Parathyroid adenoma (tissue), 2 donors: ENCODE measurements at regions not wholly inside any gene's neighbourhood (a gene's known extent, or its start where the extent isn't known, plus 50 kb on each side); places are given as distances from the start of the nearest gene placed in this dataset.

Experiments
- H2AFZ ChIP-seq: fragments of 300-600 bp; sonication (generic); one replicate; pipeline ENCODE4 v1.7.0; 2017; ENCODE audit warnings: antibody characterized with exemption, mild to moderate bottlenecking
- H3K27ac ChIP-seq: fragments of 300-600 bp; sonication (generic); one replicate; pipeline ENCODE4 v1.7.0; 2017
- H3K27me3 ChIP-seq: fragments of 300-600 bp; sonication (generic); one replicate; pipeline ENCODE4 v1.7.0; 2017; ENCODE audit warnings: low read length; ENCODE audit not compliant: control insufficient read depth, insufficient read depth
- H3K36me3 ChIP-seq: fragments of 300-600 bp; sonication (generic); one replicate; pipeline ENCODE4 v1.7.0; 2017; ENCODE audit warnings: low read length; ENCODE audit not compliant: control insufficient read depth, insufficient read depth
- H3K4me1 ChIP-seq: fragments of 300-600 bp; sonication (generic); one replicate; pipeline ENCODE4 v1.7.0; 2017; ENCODE audit warnings: control low read depth
- H3K4me2 ChIP-seq: fragments of 300-600 bp; sonication (generic); one replicate; pipeline ENCODE4 v1.7.0; 2017; ENCODE audit warnings: low read length
- H3K4me3 ChIP-seq: fragments of 300-600 bp; sonication (generic); one replicate; pipeline ENCODE4 v1.7.0; 2017; ENCODE audit warnings: low read depth, low read length
- H3K79me2 ChIP-seq: fragments of 300-600 bp; sonication (generic); one replicate; pipeline ENCODE4 v1.7.0; 2017; ENCODE audit warnings: control low read depth
- H3K9ac ChIP-seq: fragments of 300-600 bp; sonication (generic); one replicate; pipeline ENCODE4 v1.7.0; 2017; ENCODE audit warnings: mild to moderate bottlenecking
- H3K9me3 ChIP-seq: fragments of 300-600 bp; sonication (generic); one replicate; pipeline ENCODE4 v1.7.0; 2017; ENCODE audit warnings: low read length; ENCODE audit not compliant: control insufficient read depth
- TF ChIP-seq, protein P1 (sequence below): fragments of 300-600 bp; sonication (generic); IDR thresholded peaks from one replicate; pipeline ENCODE4 v1.7.0; 2017; ENCODE audit warnings: antibody characterized with exemption, mild to moderate bottlenecking
- donor health status: primary hyperparathyroidism.

DNA sequence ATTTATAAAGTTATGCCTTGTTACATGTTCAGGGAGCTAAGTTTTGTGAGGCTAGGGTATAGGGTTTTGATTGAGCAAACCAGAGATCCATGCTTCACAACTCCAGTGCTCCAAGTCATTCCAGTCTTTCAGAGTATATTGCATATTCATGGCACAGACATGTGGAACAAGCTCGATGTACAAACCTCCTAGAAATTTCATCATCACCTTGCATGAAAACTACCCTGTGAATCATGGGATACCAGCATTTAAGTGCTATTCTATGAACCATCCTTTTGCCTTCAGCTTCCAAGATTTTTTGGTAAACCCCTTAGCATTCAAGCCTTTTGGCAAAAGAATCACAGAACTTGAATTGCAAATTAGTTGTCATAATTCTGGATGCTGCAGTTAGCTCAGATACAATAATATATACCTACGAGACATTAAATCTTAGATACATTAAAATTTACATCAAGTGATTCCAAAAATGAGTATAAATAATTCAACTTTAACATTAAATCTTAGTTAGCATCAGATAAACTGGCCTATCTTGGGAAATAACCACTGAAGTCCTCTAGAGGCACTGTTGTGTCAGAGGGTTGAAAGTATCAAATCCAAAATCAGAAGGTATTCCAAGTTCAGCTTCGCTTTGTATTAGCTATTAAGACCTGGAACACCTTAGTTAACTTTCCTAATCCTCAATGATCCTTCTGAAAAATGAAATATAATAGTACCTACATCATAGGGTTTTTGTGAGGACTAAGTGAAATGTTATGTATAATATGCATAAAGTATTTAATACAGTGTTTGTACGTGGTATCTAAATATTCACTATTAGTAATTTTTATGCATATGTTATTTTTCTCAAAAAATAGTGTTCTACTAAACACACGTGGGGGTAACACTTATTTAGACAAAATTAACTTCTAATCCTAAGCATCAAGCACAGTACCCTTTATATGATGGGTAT, 55.5 kb upstream of the CABCOCO1 start:
- Histone ChIP-seq H3K9me3 (no peaks in the 10 kb centered on the region), H2AFZ (no peak overlapping the region), H3K79me2 (no peaks in the 10 kb centered on the region), H3K27me3 (no peaks in the 10 kb centered on the region), H3K4me1 (no peaks in the 10 kb centered on the region), H3K27ac (no peak overlapping the region), H3K4me2 (no peak overlapping the region), H3K9ac (no peak overlapping the region), H3K4me3 (no peak overlapping the region), H3K36me3 (no peaks in the 10 kb centered on the region)
- TF ChIP-seq, protein P1, sequence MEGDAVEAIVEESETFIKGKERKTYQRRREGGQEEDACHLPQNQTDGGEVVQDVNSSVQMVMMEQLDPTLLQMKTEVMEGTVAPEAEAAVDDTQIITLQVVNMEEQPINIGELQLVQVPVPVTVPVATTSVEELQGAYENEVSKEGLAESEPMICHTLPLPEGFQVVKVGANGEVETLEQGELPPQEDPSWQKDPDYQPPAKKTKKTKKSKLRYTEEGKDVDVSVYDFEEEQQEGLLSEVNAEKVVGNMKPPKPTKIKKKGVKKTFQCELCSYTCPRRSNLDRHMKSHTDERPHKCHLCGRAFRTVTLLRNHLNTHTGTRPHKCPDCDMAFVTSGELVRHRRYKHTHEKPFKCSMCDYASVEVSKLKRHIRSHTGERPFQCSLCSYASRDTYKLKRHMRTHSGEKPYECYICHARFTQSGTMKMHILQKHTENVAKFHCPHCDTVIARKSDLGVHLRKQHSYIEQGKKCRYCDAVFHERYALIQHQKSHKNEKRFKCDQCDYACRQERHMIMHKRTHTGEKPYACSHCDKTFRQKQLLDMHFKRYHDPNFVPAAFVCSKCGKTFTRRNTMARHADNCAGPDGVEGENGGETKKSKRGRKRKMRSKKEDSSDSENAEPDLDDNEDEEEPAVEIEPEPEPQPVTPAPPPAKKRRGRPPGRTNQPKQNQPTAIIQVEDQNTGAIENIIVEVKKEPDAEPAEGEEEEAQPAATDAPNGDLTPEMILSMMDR: peak; percentile 20

DNA sequence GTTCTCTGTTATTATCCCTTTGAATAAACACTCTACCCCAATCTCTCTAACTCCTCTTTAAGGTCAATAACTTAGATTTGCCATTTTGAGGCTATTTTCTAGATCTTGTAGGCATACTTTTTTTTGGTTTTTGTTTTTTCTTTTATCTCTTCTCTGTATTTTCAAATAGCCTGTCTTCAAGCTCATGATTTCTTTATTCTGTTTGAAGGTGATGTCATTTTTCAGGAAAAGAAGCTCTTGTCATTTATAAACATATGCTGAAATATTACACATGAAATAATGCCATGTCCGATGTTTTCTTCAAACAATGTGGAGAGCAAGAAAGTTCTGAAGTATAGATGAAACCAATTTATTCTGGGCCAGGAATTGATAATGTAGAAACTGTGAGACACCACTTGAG, 57.5 kb upstream of the CABCOCO1 start:
- Histone ChIP-seq H3K79me2 (no peaks in the 10 kb centered on the region), H2AFZ (no peak overlapping the region), H3K36me3 (no peaks in the 10 kb centered on the region), H3K9ac (no peak overlapping the region), H3K4me2 (no peak overlapping the region), H3K4me1 (no peaks in the 10 kb centered on the region), H3K27ac (no peak overlapping the region), H3K9me3 (no peaks in the 10 kb centered on the region), H3K4me3 (no peak overlapping the region), H3K27me3 (no peaks in the 10 kb centered on the region)
- TF ChIP-seq, protein P1: no peak

DNA sequence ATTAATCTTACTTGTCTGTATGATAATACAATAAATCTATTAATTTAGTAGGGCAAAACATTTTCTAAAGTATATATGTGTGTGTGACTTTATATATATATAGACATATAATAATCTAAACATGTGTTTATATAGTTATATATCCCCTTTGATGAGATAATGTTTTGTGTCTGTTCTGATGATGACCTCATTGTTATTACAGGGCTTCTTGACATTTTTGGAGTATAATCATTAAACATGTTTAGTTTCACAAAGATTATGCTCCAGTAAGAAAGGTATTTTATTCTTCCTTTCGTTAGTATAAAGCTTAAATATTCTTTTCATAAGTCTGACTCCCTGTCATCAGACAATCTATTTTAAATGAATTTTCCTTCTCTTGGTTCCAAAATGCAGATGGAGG, 62.3 kb upstream of the CABCOCO1 start:
- no peaks in the 10 kb centered on the region for H3K36me3 ChIP-seq
- no peak overlapping the region for H3K9ac ChIP-seq
- no peak overlapping the region for H3K27ac ChIP-seq
- H2AFZ ChIP-seq: no peak overlapping the region
- TF ChIP-seq, protein P1: no peak
- no peak overlapping the region for H3K4me2 ChIP-seq
- H3K4me3 ChIP-seq: no peak overlapping the region
- no peaks in the 10 kb centered on the region for H3K79me2 ChIP-seq
- no peaks in the 10 kb centered on the region for H3K27me3 ChIP-seq
- H3K9me3 ChIP-seq: no peaks in the 10 kb centered on the region
- no peaks in the 10 kb centered on the region for H3K4me1 ChIP-seq

DNA sequence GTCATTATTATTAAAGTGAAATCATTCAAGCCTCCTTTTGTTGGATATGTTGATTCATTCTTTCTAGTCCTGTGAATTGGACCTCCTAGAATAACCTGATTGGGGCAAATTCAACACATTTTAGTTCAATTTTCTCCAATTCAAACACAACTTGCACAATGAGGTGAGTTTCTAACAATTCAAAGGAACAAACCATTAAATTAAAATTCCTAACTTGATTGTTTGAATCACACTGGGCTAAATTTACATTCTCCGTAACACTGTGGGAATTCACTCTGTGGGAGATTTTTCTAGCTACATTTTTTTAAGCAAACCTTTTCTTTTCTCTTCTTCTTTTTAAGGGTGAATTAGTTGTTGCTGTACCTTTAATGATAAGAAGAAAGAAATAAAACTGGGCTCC, 68.3 kb upstream of the CABCOCO1 start:
- H3K4me2 ChIP-seq: no peak overlapping the region
- no peak overlapping the region for H3K9ac ChIP-seq
- TF ChIP-seq, protein P1: no peak
- no peaks in the 10 kb centered on the region for H3K9me3 ChIP-seq
- no peak overlapping the region for H3K27ac ChIP-seq
- H3K36me3 ChIP-seq: no peaks in the 10 kb centered on the region
- no peaks in the 10 kb centered on the region for H3K4me1 ChIP-seq
- no peaks in the 10 kb centered on the region for H3K79me2 ChIP-seq
- no peak overlapping the region for H2AFZ ChIP-seq
- no peaks in the 10 kb centered on the region for H3K27me3 ChIP-seq
- no peak overlapping the region for H3K4me3 ChIP-seq

DNA sequence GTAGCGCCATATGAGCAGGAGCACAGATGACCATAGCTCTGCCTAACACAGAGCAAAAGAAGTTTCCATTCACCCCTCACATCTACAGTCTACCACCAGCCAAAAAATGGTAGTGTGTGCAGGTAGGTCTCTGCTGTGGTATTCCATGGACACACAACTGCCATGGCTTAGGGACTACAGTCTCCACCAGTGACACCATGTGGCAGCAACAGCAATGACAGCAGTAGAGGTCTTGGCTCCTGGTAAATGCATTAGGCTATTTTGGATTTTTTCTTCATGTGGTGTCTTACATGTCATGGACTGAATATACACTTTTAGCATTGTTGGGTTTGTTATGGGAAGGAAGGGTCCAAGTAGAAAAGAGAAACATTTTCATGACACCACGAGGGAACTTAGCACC, 70.1 kb upstream of the CABCOCO1 start:
- H3K4me2 ChIP-seq: no peak overlapping the region
- no peaks in the 10 kb centered on the region for H3K79me2 ChIP-seq
- no peak overlapping the region for H3K27ac ChIP-seq
- no peaks in the 10 kb centered on the region for H3K4me1 ChIP-seq
- no peak overlapping the region for H3K9ac ChIP-seq
- no peaks in the 10 kb centered on the region for H3K27me3 ChIP-seq
- no peaks in the 10 kb centered on the region for H3K9me3 ChIP-seq
- no peak overlapping the region for H3K4me3 ChIP-seq
- no peak overlapping the region for H2AFZ ChIP-seq
- no peaks in the 10 kb centered on the region for H3K36me3 ChIP-seq
- TF ChIP-seq, protein P1: no peak
